HepG2 (cell line): ENCODE measurements at regions not wholly inside any gene's neighbourhood (a gene's known extent, or its start where the extent isn't known, plus 50 kb on each side); places are given as distances from the start of the nearest gene placed in this dataset.

Source experiments
- ATAC-seq: fragments of 200-7000 bp; cut with Tn5 transposase; 3 replicates; pipeline ENCODE4 v1.9.1; 2020; ENCODE audit warnings: mild to moderate bottlenecking, moderate library complexity
- BruUV-seq: library from RNA; stranded (reverse); fragments of 400-500 nt; replicated peaks from 2 replicates; lab custom pipeline; 2021; lab: Mats Ljungman, UMichigan
- CTCF ChIA-PET: fragments of 300-600 bp; formaldehyde crosslinking; extraction: SDS; loops from one replicate; lab custom pipeline; 2021; ENCODE audit warnings: low total read pairs, inconsistent platforms, low intra/inter-chr PET ratio; lab: Yijun Ruan, JAX
- POLR2A ChIA-PET: fragments of 350-600 bp; sonication (Branson Sonifier 250); formaldehyde crosslinking; loops from one replicate; lab custom pipeline; 2020; ENCODE audit warnings: antibody characterized with exemption, inconsistent platforms; lab: Yijun Ruan, JAX
- DNase-seq: peaks from one replicate; pipeline ENCODE4 v3.0.0-alpha.2; 2015; ENCODE audit warnings: low spot score
- FAIRE-seq: peaks from 3 replicates; lab custom pipeline; 2011; peaks lifted over from hg19 to GRCh38; lab: Jason Lieb, UNC
- H2AFZ ChIP-seq: one replicate; pipeline ENCODE4 v1.6.1; 2011; ENCODE audit warnings: low read length, inconsistent platforms
- H3K27ac ChIP-seq: fragments of 300-600 bp; 3 replicates; pipeline ENCODE4 v1.8.0; 2011; ENCODE audit warnings: mixed run types, mild to moderate bottlenecking, mixed read lengths, low read length, inconsistent platforms; ENCODE audit not compliant: insufficient read depth; ENCODE audit errors: extremely low read length
- H3K27me3 ChIP-seq, 2 experiments: fragments of 200-600 bp in 1 of 2; 2 replicates in 1 of 2; 3 replicates in 1 of 2; pipeline versions ENCODE4 v1.6.0 to v1.8.0; 2011; ENCODE audit warnings: low read length in 2 of 2, mild to moderate bottlenecking in 2 of 2, moderate library complexity in 2 of 2, inconsistent platforms in 1 of 2; ENCODE audit not compliant: insufficient read depth in 2 of 2, control insufficient read depth in 1 of 2
- H3K36me3 ChIP-seq, 2 experiments: fragments of 200-600 bp in 1 of 2; replicated peaks in 1 of 2; 2 replicates in 1 of 2; 3 replicates in 1 of 2; pipeline versions ENCODE4 v1.5.1 to v1.8.0; 2011; ENCODE audit warnings: low read length in 2 of 2, inconsistent platforms in 1 of 2; ENCODE audit not compliant: insufficient read depth in 2 of 2, control insufficient read depth in 1 of 2
- H3K4me1 ChIP-seq: 2 replicates; pipeline ENCODE4 v1.5.1; 2012; ENCODE audit warnings: low read length, inconsistent platforms; ENCODE audit not compliant: insufficient read depth
- H3K4me2 ChIP-seq: 2 replicates; pipeline ENCODE4 v1.6.0; 2011; ENCODE audit warnings: low read depth, low read length, inconsistent platforms
- H3K4me3 ChIP-seq, 3 experiments: fragments of 200-600 bp in 1 of 3; sonication (generic), shearing (Covaris generic) in 1 of 3; replicated peaks in 1 of 3; 2 replicates each; pipeline ENCODE4 v1.5.1; 2011 to 2016; ENCODE audit warnings: low read length in 3 of 3, inconsistent platforms in 2 of 3, low read depth in 2 of 3, mild to moderate bottlenecking in 2 of 3, control low read depth in 1 of 3, mixed read lengths in 1 of 3; ENCODE audit not compliant: insufficient read depth in 1 of 3
- H3K79me2 ChIP-seq: one replicate; pipeline ENCODE4 v1.6.1; 2011; ENCODE audit warnings: low read length, inconsistent platforms; ENCODE audit not compliant: insufficient read depth
- H3K9ac ChIP-seq: 2 replicates; pipeline ENCODE4 v1.6.0; 2011; ENCODE audit warnings: mild to moderate bottlenecking, low read depth, low read length, inconsistent platforms; ENCODE audit not compliant: insufficient read depth
- H3K9me3 ChIP-seq: 2 replicates; pipeline ENCODE4 v1.5.1; 2012; ENCODE audit warnings: mild to moderate bottlenecking, low read length
- H4K20me1 ChIP-seq: 2 replicates; pipeline ENCODE4 v1.6.0; 2011; ENCODE audit warnings: inconsistent platforms, mild to moderate bottlenecking, low read length, moderate library complexity; ENCODE audit not compliant: insufficient read depth
- ARHGAP35 ChIP-seq: sonication (generic); formaldehyde crosslinking; IDR thresholded peaks from 2 replicates; pipeline ENCODE4 v1.9.0; 2022; ENCODE audit warnings: mild to moderate bottlenecking, inconsistent platforms, moderate library complexity, missing genetic modification reagents, borderline replicate concordance
- CCDC6 ChIP-seq: sonication (generic); formaldehyde crosslinking; IDR thresholded peaks from 2 replicates; pipeline ENCODE4 v1.8.1; 2022; ENCODE audit warnings: mild to moderate bottlenecking, missing genetic modification reagents, moderate library complexity
- GATA4 ChIP-seq: sonication (generic); IDR thresholded peaks from 2 replicates; pipeline ENCODE4 v1.6.1; 2016; ENCODE audit warnings: antibody characterized with exemption, low read depth, borderline replicate concordance
- GLI4 ChIP-seq: sonication (generic); formaldehyde crosslinking; IDR thresholded peaks from 2 replicates; pipeline ENCODE4 v1.5.1; 2020; ENCODE audit warnings: missing genetic modification reagents, mild to moderate bottlenecking, moderate library complexity, borderline replicate concordance
- GTF2F1 ChIP-seq: fragments of 150-350 bp; IDR thresholded peaks from 2 replicates; pipeline ENCODE4 v1.6.1; 2014; ENCODE audit warnings: low read length
- HCFC1 ChIP-seq: fragments of 150-350 bp; IDR thresholded peaks from 2 replicates; pipeline ENCODE4 v1.6.1; 2014; ENCODE audit warnings: low read depth, low read length
- RXRA ChIP-seq: sonication (generic); formaldehyde crosslinking; IDR thresholded peaks from 2 replicates; pipeline ENCODE4 v1.5.1; 2020; ENCODE audit warnings: missing genetic modification reagents
- SAP130 ChIP-seq: IDR thresholded peaks from 2 replicates; pipeline ENCODE4 v1.6.1; 2016; ENCODE audit warnings: low read depth
- TP53 ChIP-seq: sonication (generic); formaldehyde crosslinking; conservative IDR thresholded peaks from 2 replicates; pipeline ENCODE4 v1.4.0; 2020; ENCODE audit warnings: missing genetic modification reagents
- U2AF1 ChIP-seq: fragments of 200-400 bp; formaldehyde crosslinking; optimal IDR thresholded peaks from 2 replicates; pipeline ENCODE3; 2017; ENCODE audit warnings: mild to moderate bottlenecking, low read depth, low read length
- ZNF558 ChIP-seq: sonication (generic); formaldehyde crosslinking; IDR thresholded peaks from 2 replicates; pipeline ENCODE4 v1.9.0; 2022; ENCODE audit warnings: mild to moderate bottlenecking, missing genetic modification reagents, borderline replicate concordance
- ZNF614 ChIP-seq: IDR thresholded peaks from 2 replicates; pipeline ENCODE4 v1.6.1; 2018; ENCODE audit warnings: missing biosample characterization, missing genetic modification reagents, inconsistent platforms, borderline replicate concordance
- WGBS: methylation state at CpG from one replicate; pipeline ENCODE4 v1.1.6; 2017; ENCODE audit warnings: low lambda C conversion rate; 5-methylcytosine and 5-hydroxymethylcytosine counted together
- in situ Hi-C: cut with HindIII; loops from 2 replicates; pipeline ENCODE4 v1.10.0; 2017; ENCODE audit warnings: low pct_unique_long_range_greater_than_20kb; ENCODE audit not compliant: extremely low pct_ligation_motif_present
- intact Hi-C: fragments of 100-400 bp; cut with micrococcal nuclease; formaldehyde crosslinking; loops from one replicate; pipeline ENCODE4 v1.10.0; 2022; ENCODE audit not compliant: unreplicated experiment
- TF ChIP-seq, protein P1 (sequence below): sonication (generic); formaldehyde crosslinking; IDR thresholded peaks from 2 replicates; pipeline ENCODE4 v1.4.0; 2020; ENCODE audit warnings: mild to moderate bottlenecking, missing genetic modification reagents, borderline replicate concordance
- TF ChIP-seq, protein P2 (sequence below): sonication (generic); formaldehyde crosslinking; IDR thresholded peaks from 2 replicates; pipeline ENCODE4 v1.8.0; 2022; ENCODE audit warnings: mild to moderate bottlenecking, missing genetic modification reagents; ENCODE audit not compliant: insufficient replicate concordance

- TF ChIP-seq HCFC1 (no peak), RXRA (CRISPR knock-in tag) (no peak)
These were observed 197.2 kb downstream of the BCAS1 start (continued) for GRCh38 chr20:53873230-53873604.

- ATAC-seq, result no peak
- WGBS, result 81% methylated on average over 10 of the region's 10 CpGs
- no peak overlapping the region for H3K9ac ChIP-seq
- BruUV-seq, result no TSS peak
- H3K27me3 ChIP-seq, result no peaks in the 10 kb centered on the region
- ChIA-PET CTCF (interaction anchor here (1.7 kb wide), 1 partner anchor 294 kb away, joined by 7 read pairs; no protein-coding TSS in a partner anchor), POLR2A (interaction anchor here (0.5 kb wide), 1 partner anchor 206 kb away, joined by 3 read pairs; no protein-coding TSS in a partner anchor)
- no peak overlapping the region for H3K27ac ChIP-seq
- H3K36me3 ChIP-seq, result no peaks in the 10 kb centered on the region
- TF ChIP-seq GLI4, result no peak
- TF ChIP-seq SAP130 (CRISPR knock-in tag), result no peak
- no peaks in the 10 kb centered on the region for H3K9me3 ChIP-seq
- no peaks in the 10 kb centered on the region for H3K79me2 ChIP-seq
- H4K20me1 ChIP-seq, result no peaks in the 10 kb centered on the region
- DNase-seq, result no peak
- in situ Hi-C loops, result loop anchor here (5.0 kb wide), 1 partner anchor 295 kb away; no protein-coding TSS in a partner anchor
- H3K4me2 ChIP-seq, result no peak overlapping the region
- no peak overlapping the region for H2AFZ ChIP-seq
- H3K4me3 ChIP-seq, result no peak overlapping the region
- H3K4me1 ChIP-seq, result peaks cover 57% of the 10 kb centered on the region
- FAIRE-seq, result no peak
- intact Hi-C loops, result no loop called here
These were observed 197.7 kb downstream of the BCAS1 start for GRCh38 chr20:53872561-53873229.

DNA sequence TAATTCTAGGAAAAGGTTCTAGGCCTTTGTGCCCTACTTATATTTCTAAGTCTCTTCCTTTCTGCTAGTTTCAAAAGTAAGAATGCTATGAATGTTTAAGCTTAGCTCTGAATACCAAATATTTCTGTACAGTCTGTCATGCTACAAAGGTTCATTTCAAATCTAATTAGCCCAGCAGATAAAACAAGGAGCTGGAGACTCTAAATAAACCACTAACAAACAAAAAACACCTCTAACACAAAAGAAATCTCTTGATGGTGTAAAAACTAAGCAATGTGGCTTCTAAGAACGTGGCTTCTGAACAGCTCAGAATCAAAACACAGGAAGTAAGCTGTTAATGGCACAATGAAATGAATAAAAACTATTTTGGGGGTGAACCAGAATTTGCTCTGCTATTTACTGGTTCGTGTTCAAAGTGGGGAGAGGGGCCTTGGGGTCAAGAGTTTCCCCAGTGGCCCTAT is 198.3 kb downstream of the BCAS1 start:
- Histone ChIP-seq H3K4me3 (no peak overlapping the region), H3K27me3 (no peaks in the 10 kb centered on the region), H3K9me3 (no peaks in the 10 kb centered on the region), H3K4me1 (peaks cover 57% of the 10 kb centered on the region), H3K36me3 (no peaks in the 10 kb centered on the region), H3K4me2 (no peak overlapping the region), H3K27ac (no peak overlapping the region), H4K20me1 (no peaks in the 10 kb centered on the region), H3K9ac (no peak overlapping the region), H2AFZ (no peak overlapping the region), H3K79me2 (no peaks in the 10 kb centered on the region)
- WGBS, result 61% methylated on average over 2 of the region's 2 CpGs
- intact Hi-C loops, result no loop called here
- ATAC-seq (no peak), DNase-seq (no peak), FAIRE-seq (no peak)
- in situ Hi-C loops, result loop anchor here (5.0 kb wide), 1 partner anchor 295 kb away; no protein-coding TSS in a partner anchor
- CTCF ChIA-PET, result interaction anchor here (1.7 kb wide), 1 partner anchor 293 kb away, joined by 7 read pairs; no protein-coding TSS in a partner anchor
- POLR2A ChIA-PET, result interaction anchor here (2.3 kb wide), 1 partner anchor 275 kb away, joined by 5 read pairs; no protein-coding TSS in a partner anchor
- no TSS peak for BruUV-seq
- TF ChIP-seq U2AF1, result no peak
- TF ChIP-seq CCDC6 (CRISPR knock-in tag), result no peak
- TF ChIP-seq ARHGAP35 (CRISPR knock-in tag), result no peak
- no peak for TF ChIP-seq TP53
- TF ChIP-seq, protein P1, sequence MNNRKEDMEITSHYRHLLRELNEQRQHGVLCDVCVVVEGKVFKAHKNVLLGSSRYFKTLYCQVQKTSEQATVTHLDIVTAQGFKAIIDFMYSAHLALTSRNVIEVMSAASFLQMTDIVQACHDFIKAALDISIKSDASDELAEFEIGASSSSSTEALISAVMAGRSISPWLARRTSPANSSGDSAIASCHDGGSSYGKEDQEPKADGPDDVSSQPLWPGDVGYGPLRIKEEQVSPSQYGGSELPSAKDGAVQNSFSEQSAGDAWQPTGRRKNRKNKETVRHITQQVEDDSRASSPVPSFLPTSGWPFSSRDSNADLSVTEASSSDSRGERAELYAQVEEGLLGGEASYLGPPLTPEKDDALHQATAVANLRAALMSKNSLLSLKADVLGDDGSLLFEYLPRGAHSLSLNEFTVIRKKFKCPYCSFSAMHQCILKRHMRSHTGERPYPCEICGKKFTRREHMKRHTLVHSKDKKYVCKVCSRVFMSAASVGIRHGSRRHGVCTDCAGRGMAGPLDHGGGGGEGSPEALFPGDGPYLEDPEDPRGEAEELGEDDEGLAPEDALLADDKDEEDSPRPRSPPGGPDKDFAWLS (CRISPR knock-in tag), result no peak
- no peak for TF ChIP-seq ZNF614 (CRISPR knock-in tag)
- TF ChIP-seq GATA4, result no peak
- TF ChIP-seq, protein P2, sequence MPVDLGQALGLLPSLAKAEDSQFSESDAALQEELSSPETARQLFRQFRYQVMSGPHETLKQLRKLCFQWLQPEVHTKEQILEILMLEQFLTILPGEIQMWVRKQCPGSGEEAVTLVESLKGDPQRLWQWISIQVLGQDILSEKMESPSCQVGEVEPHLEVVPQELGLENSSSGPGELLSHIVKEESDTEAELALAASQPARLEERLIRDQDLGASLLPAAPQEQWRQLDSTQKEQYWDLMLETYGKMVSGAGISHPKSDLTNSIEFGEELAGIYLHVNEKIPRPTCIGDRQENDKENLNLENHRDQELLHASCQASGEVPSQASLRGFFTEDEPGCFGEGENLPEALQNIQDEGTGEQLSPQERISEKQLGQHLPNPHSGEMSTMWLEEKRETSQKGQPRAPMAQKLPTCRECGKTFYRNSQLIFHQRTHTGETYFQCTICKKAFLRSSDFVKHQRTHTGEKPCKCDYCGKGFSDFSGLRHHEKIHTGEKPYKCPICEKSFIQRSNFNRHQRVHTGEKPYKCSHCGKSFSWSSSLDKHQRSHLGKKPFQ, result no peak
- TF ChIP-seq ZNF558 (CRISPR knock-in tag), result no peak
- no peak for TF ChIP-seq GTF2F1
